ENCODE measurements at regions not wholly inside any gene's neighbourhood (a gene's known extent, or its start where the extent isn't known, plus 50 kb on each side); places are given as distances from the start of the nearest gene placed in this dataset.

GRCh38 chrX:76228499-76228898 lies 55.6 kb downstream of the PBDC1 start:
- DNase-seq: no peak

- no peak for DNase-seq
These were observed 76.0 kb downstream of the PBDC1 start for GRCh38 chrX:76248901-76249300.

DNA sequence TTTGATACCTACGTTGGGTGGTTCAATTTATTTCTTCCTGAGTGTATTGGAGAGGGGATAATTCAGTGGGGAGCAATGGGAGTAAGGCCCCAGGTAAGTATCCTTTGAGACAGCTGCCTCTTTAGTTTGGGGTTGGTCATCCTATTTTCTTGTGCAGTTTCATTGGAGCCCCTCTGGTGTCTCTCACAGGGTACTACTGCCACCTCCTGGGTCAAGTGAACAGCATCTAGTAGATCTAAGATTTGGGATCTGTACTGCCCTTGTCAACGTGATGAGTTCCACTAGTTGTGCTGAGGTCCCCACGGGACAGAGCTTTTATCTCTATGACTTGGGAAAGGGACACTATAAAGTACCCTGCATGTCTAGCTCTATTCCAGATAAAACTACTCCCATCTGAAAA lies 80.6 kb downstream of the PBDC1 start:
- DNase-seq: peak; percentile 28

DNA sequence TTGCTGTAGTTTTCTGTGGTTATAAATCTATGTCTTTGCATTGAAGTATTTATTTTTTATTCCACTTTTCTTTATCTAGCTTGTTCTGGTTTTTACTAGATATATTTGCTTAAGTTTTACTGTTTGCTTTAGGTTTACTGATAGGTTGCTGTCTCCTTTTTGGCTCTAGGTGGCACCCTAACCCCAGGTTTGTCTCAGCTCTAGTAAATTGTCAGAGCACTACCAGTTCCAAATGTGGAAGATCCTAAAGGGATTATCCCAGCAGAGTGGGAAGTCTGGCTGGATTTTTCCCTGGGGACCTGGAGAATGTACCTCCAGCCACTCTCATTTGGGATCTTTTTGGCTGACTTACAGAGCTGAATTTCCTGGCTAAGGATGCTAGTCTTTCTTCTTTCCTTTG lies 106.1 kb downstream of the PBDC1 start:
- peak; percentile 55 for DNase-seq

Data from NCI-H345 (cell line).